GM18861 (cell line): ENCODE measurements at regions not wholly inside any gene's neighbourhood (a gene's known extent, or its start where the extent isn't known, plus 50 kb on each side); places are given as distances from the start of the nearest gene placed in this dataset.

Experiments
- ATAC-seq: cut with Tn5 transposase; IDR thresholded peaks from one replicate; pipeline ENCODE4 v1.9.1; 2021; ENCODE audit not compliant: unreplicated experiment

GRCh38 chr13:85742355-85742754, 56.9 kb downstream of the SLITRK6 start:
- no peak for ATAC-seq

- ATAC-seq = no peak
Measured at GRCh38 chr13:85741017-85741416, 58.2 kb downstream of the SLITRK6 start.

DNA sequence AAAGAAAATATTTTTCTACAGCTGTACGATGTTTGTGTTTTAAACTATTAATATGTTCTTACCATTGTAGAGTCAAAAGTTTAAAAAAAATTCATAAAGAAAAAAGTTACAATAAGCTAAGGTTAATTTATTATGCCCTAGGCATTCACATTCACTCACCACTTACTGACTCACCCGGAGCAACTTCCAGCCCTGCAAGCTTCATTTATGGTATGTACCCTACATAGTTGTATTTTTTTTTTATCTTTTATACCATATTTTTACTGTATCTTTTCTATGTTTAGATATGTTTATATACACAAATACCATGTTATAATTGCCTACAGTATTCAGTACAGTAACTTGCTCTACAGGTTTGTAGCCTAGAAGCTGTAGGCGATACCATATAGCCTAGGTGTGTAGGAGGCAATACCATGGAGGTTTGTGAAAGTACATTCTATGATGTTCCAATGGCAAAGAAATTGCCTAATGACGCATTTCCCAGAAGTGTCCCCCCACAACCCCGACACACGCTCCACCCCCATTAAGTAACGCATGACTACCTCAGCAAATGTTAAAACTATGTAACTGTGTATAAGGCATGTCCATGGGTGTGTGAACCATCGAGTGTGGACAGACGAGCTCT, 60.4 kb downstream of the SLITRK6 start:
- no peak for ATAC-seq

GRCh38 chr13:85737952-85738351, 61.3 kb downstream of the SLITRK6 start:
- no peak for ATAC-seq

DNA sequence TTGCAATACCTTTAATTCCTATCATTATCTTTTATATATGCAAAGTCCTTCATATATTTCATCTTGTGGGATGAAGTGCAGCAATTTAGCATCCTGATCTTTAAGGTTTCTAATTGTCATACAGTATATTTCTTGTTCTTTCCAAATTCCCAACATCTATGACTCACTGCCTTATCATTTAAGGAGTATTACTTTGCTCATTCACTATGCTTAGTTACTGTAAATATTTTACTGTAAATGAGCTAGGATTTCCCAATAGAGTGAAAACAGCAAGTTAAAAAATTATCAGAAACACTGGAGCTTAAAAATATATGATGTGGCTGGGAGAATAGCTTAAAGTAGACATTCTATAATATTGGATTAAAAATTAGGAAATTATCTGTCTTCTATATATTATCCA, 69.9 kb downstream of the SLITRK6 start:
- no peak for ATAC-seq

- no peak for ATAC-seq
Measured at GRCh38 chr13:85728811-85729210, 70.4 kb downstream of the SLITRK6 start.

GRCh38 chr13:85725433-85725832, 73.8 kb downstream of the SLITRK6 start:
- no peak for ATAC-seq

- no peak for ATAC-seq
Measured at GRCh38 chr13:85724546-85725432, 74.4 kb downstream of the SLITRK6 start.

GRCh38 chr13:85719749-85720148, 79.5 kb downstream of the SLITRK6 start:
- ATAC-seq = no peak

DNA sequence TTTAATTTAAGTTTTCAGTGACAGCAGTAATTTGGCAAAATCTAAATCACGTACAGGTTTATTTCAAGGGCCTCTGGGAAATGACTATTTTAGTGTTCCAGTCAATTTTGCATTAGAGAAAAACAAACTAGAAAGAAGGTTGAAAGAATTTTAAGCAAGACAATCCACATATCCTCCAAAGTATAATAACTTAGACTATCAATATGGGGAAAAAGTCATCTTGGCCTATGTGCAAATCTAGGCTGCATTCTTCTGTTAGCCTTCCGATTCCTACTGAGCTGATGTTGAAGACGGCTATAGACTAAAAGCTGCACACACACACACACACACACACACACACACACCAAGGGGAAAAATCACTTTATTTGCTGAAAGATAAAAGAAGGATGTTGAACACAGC, 81.3 kb downstream of the SLITRK6 start:
- ATAC-seq = no peak

- no peak for ATAC-seq
Measured at GRCh38 chr13:85710545-85710944, 88.7 kb downstream of the SLITRK6 start.

- ATAC-seq = no peak
Measured at GRCh38 chr13:85709721-85710120, 89.5 kb downstream of the SLITRK6 start.

GRCh38 chr13:85709072-85709471, 90.1 kb downstream of the SLITRK6 start:
- no peak for ATAC-seq

DNA sequence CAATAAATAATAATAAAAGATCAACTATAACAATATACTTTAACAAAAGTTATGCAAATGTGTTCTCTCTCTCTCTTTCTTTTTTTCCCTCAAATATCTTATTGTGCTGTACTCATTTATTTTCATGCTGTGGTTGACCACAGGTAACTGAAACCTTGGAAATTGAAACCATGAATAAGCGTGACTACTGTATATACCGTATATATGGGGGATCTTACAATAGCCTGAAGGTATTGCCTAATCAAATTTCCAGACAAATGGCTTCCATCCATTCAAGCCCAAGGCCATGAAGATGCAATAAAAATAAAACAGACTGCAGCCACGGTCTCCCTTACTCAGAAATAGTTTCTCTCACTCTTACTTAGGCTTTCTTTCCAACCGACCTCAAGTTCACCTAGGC, 98.3 kb downstream of the SLITRK6 start:
- ATAC-seq = no peak

- no peak for ATAC-seq
Measured at GRCh38 chr13:85698256-85698655, 101.0 kb downstream of the SLITRK6 start.

GRCh38 chr13:85694992-85695391, 104.2 kb downstream of the SLITRK6 start:
- no peak for ATAC-seq

DNA sequence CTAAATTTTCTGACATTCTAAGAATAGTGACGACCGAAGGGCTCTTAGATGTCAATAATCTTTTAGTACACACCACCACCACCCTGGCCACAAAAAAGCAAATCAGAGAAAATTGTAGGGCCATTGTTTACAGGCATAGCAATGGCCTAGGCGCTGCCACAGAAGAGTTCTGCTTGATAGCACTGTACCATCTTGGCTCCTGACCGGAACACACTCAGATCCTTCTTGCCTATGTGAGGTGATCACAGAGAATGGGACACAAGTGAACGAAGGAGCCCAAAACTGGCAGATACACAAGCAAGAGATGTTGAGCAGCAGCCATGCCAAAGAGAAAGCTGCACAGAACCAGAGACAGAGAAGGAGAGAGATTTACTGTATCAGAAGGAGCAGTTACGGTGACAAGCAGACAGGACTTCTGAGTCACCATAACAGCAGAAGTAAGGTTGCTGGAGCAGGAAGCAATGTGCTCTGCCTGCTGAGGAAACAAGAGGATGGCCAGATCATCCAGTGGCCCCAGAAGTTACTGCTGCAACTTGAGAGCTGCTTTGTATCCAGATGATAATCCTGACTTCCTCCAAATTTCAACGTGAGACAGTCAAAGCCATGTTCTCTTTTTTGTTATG, 105.2 kb downstream of the SLITRK6 start:
- no peak for ATAC-seq

- ATAC-seq = no peak
Measured at GRCh38 chr13:85690368-85690767, 108.9 kb downstream of the SLITRK6 start.

- ATAC-seq = no peak
Measured at GRCh38 chr13:85685436-85685835, 113.8 kb downstream of the SLITRK6 start.

DNA sequence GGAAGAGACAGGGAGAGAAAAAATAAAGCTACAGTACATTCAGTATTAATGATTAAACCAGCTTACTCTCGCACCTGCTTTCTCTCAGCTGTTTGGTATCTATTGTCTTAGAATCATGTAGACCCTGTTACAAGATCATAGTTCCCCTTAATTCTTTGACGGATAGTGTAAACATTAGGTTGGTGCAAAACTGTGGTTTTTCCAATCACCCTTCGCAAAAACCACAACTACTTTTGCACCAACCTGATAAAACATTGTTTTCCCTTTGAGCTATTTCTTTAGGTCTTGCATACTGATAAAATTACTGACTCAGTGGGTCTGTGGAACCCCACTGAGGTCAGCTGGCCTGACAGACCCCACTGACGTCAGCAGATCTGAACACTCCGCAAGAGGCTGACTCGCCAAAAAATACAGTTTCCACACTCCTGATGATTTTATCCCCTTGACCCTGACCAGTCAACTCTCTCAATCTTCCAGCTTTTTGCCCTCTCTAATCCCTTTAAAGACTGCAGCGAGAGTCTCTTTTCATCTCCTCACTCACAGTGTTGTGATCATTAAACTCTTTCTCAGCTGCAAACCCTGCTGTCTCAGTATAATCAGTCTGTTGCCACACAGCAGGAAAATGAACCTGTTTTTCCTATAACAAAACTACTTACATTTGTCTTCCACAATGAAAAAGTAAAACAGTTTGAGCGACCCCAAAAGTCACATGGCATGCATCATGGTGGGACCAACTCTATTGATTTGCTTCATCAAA, 123.9 kb downstream of the SLITRK6 start:
- ATAC-seq = no peak

DNA sequence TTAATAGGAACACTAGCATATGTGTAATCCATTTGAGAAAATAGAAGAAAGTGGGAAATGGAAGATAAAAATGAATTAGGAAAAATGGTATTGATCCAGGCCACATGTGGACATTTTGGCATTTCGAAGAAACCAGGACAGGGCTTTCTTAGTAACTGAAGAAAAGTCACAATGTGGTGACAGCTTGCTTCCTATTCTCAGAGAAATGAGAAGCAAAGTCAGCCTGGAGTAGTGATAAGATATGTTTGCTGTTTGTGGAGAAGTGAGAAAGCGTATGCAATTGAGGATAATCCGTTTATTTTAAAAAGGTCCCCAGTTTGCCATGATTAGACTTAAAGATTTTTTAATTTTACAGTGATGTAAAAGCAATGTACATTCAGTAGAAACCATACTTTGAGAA, 127.9 kb downstream of the SLITRK6 start:
- ATAC-seq = no peak
